COLO668 (cell line): ENCODE measurements at regions not wholly inside any gene's neighbourhood (a gene's known extent, or its start where the extent isn't known, plus 50 kb on each side); places are given as distances from the start of the nearest gene placed in this dataset.
"Not testable (repeated sequence)": the region's sequence is repeated elsewhere in the genome, so short reads cannot be mapped to it uniquely, and the experiment has no call there.

ENCODE experiments used
- DNase-seq: peaks from one replicate; lab custom pipeline; 2025; ENCODE audit not compliant: unreplicated experiment; lab: John Stamatoyannopoulos, UW

GRCh38 chr3:5606884-5607472 lies 419.5 kb downstream of the EDEM1 start:
- no peak for DNase-seq

DNA sequence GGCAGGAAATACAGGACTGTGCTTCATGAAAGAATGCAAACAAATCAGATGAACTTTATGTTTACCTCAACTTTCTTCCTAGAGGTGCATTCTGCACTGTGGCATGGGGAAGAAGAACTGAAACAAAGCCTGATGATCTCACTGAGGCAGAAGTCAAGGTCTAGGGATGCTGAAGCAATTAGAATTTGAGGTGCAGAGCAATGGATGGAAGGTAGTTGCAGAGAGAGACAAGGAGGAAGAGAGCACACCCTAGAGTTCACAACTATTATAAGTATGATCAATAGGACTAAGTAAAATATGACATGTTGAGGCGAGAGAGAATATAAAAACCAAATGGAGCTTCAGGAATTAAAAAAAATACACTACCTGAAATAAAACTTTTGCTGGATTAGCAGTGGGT lies 420.1 kb downstream of the EDEM1 start:
- no peak for DNase-seq

DNA sequence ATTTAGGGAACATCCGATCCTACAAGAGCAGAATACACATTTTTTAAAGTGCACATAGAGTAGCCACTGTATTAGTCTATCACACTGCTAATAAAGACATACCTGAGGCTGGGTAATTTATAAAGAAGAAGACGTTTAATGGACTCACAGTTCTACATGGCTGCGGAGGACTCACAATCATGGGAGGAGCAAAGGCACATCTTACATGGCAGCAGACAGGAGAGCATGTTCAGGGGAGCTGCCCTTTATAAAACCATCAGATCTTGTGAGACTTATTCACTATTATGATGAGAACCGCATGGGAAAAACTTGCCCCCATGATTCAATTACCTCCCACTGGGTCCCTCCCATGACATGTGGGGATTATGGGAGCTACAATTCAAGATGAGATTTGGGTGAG lies 421.5 kb downstream of the EDEM1 start:
- not testable (repeated sequence) for DNase-seq

GRCh38 chr3:5613599-5613998 lies 426.1 kb downstream of the EDEM1 start:
- DNase-seq = no peak

- DNase-seq = no peak
These were observed 429.4 kb downstream of the EDEM1 start for GRCh38 chr3:5616873-5617272.

GRCh38 chr3:5618170-5618569 lies 430.7 kb downstream of the EDEM1 start:
- DNase-seq = no peak

- DNase-seq = no peak
These were observed 442.9 kb downstream of the EDEM1 start for GRCh38 chr3:5630406-5630805.

DNA sequence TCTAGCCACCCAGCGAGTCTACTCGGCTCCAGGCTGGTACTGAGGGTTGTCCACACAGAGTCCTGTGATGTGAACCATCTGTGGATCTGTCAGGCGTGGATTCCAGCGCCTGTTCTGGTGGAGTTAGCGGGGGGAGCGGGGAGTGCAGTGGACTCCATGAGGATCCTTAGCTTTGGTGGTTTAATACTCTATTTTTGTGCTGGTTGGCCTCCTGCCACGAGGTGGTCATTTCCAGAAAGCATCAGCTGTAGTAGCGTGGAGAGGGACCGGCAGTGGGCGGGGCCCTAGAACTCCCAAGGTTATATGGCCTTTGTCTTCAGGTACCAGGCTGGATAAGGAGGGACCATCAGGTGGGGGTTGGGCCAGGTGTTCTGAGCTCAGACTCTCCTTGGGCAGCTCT lies 446.5 kb downstream of the EDEM1 start:
- no peak for DNase-seq

DNA sequence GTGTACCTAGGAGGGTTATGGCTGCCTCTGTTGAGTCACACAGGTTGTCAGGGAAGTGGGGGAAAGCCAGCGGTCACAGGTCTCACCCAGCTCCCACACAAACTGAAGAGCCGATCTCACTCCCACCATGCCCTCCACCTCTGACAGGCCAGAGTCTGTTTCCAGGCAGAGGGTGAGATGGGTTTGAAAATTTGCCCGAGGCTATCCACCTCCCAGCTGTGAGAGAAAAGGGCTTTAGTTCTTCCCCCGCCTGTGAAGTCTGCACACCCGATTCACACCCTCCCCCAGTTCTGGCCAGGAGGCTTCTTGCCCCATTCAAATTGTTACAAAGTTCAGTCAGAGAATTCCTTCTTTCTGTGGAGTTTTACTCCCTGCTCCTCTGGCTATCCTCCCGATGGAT lies 446.9 kb downstream of the EDEM1 start:
- DNase-seq = no peak

GRCh38 chr3:5635746-5636145 lies 448.2 kb downstream of the EDEM1 start:
- DNase-seq = no peak

GRCh38 chr3:5638550-5638949 lies 451.0 kb downstream of the EDEM1 start:
- no peak for DNase-seq

DNA sequence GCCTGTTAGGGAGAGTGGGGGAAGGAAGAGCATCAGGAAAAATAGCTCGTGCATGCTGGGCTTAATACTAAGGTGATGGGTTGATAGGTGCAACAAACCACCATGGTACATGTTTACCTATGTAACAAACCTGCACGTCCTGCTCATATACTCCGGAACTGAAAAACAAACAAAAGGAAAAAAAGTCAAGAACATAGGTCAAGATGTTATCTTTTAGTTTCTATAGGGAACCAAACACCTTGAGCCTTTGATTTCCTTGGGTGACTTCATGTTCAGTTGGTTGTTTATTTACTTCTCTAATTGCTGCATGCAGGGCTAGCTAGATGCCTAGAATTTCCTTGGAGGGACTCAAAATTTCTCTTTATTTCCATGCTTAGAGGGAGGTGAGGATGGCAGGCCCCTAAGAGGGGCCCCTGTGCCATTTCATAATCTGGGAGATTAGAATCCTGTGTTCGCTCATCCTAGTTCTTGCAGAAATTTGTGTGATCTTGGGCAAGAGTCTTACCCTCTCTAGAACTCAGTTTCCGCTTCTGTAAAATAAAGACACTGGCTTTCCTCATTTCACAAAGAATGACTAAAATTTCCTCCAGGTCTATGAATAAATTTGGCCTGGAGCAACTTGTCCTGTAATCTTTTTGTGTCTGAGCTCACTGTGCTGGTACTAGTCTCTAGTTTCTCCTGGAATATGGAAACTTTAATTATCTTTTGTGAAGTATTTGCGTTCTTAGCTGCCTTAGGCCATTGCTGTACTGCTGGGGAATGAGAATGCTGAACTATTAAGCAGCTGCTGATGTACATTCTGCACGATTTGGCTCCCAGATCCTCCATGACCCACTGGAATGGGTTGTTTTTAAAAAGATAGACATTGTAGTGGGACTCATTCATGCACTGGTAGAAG lies 457.5 kb downstream of the EDEM1 start:
- no peak for DNase-seq

DNA sequence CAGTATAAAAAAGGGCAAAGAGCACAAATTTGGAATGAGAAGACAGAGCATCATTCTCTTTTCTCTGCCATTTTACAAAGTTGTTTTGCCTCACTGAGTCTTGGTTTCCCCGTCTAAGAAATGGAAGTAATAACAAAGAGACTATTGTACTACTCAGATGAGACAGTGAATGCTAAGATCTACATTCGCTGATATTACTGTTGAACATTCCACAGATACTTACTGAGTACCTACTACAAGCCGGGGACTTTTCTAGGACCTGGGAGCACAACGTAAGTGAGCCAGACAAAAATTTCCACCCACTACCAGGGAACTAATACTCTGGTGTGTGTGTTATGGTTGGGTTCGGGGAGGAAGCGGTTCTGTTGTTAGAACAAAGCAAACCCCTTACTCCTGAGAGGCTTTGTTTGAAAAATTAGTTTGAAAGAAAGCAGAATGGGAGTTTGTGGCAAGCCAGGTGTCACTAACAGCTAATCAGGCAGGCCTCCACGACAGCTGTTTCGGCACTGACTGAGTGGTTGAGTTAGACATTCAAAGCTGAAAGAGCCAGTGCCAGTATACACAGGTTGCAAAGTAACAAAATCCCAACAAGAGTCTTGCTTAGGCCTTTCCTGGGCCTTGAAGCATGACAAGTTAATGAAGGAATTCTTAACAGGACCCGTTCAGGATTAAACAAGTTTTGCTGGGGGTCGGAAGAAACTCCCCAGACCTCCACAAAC lies 458.3 kb downstream of the EDEM1 start:
- no peak for DNase-seq

- DNase-seq = no peak
These were observed 462.8 kb downstream of the EDEM1 start for GRCh38 chr3:5650303-5650702.

DNA sequence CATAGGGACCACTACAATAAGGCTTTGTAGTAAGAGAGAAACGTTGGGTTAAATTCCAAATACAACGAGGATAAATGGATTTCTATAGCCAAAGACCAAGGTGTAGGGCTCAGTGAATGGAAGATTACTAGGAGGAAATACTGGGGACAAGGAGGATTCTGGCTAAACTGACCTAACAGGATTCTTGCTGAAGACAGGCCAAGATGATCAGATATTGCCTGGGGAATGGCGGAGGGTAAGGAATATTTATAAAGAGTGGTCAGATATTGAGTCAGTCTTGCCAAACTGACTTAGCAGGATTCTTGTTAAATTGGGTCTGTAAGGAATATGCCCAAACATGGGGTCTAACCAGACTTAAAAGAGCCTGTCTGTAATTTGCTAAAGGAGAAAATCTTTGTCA lies 463.8 kb downstream of the EDEM1 start:
- no peak for DNase-seq

DNA sequence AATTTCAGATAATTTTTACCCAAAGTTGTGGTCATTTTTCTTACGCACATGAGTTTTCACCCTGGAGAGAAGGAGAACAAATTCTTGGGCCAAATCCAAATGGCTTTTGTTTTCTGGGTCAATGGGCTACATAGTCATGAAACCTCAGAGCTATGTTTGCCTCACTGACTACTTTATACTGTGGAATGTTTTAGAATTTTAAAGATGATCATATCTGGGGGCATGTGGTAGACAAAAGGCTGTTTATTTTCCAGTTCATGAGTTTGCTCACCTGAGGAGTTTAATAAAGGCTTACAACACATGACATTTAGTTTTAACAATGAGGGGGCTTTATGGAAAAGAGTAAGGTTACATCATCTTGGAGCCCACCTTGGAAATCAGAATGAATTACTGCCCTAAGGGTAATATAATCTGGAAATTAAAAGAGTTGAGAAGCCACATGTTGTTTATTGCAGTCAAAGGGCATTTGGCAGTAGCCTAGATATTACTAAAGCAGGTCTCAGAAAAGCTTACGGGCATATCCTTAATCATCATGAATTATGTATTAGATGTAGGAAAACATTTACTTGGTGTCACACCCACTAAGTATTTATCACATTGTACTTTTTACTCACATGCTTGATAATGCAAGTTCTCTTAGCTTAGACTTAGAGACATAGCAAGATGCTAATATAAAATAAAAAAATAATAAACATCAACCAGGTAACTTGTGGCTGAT lies 466.1 kb downstream of the EDEM1 start:
- no peak for DNase-seq

GRCh38 chr3:5657106-5657505 lies 469.6 kb downstream of the EDEM1 start:
- DNase-seq = no peak

- no peak for DNase-seq
These were observed 476.1 kb downstream of the EDEM1 start for GRCh38 chr3:5663601-5664000.

GRCh38 chr3:5666455-5666854 lies 478.9 kb downstream of the EDEM1 start:
- DNase-seq = no peak

DNA sequence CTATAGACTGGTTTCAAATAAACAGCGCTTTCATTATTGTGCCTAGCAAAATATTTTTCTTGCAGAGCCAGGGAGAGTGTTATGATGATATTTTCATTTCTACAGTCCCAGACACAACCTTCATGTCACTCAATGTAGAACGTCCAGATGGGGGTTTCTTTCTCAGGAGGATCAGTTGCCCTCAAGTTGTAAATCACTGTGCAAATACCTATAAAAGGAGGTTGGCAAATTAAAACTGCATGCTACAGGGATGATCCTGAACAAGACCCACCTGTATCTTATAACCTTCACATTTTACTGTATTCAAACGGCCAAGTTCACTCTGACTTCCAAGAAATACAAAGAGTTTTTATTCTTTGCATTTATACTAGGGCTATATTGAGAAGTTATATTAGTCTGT lies 486.0 kb downstream of the EDEM1 start:
- no peak for DNase-seq

DNA sequence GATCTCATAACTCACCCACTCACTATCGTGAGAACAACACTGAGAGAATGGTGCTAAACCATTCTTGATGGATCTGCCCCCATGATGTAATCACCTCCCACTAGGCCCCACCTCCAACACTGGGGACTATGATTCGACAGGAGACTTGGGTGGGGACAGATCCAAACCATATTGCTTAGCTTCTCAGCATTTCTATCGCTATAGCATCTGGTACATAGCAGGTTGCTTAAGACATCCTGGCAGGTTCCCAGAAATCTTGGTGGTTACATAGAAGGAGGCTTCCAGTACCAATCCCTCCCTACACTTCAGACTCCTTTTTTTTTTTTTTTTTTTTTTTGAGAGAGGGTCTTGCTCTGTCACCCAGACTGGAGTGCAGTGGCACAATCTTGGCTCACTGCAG lies 487.8 kb downstream of the EDEM1 start:
- DNase-seq = no peak
